ENCODE measurements at regions not wholly inside any gene's neighbourhood (a gene's known extent, or its start where the extent isn't known, plus 50 kb on each side); places are given as distances from the start of the nearest gene placed in this dataset.

DNA sequence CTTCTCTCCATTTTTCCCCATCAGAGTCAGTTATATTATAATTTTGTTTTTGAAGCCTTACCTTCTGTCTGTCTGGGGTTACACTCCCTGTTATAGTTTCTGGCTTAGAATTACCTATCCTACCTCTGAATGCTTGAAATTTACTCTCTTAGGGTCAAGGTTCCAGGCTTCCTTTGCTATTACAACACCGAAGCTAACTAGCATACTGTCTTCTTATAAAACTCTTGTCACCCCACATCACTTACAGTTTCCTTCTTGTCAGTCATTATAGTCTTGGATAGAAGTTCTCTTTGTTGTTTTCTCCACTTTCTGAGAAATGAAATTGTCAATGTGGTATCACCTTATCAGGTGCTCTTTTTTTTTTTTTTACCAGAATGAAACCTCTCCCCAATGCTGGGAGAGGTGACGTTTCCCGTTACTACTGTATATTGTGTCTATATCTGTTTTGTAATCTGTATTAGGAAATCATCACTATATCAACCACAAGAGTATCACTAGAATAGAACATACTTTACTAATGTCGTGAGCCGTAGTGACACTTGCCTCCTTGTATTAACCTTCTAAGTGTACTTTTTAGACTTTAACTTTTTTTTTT is 69.2 kb upstream of the PSMA6 start:
- DNase-seq (ENCODE audit: low read depth): no peak

DNA sequence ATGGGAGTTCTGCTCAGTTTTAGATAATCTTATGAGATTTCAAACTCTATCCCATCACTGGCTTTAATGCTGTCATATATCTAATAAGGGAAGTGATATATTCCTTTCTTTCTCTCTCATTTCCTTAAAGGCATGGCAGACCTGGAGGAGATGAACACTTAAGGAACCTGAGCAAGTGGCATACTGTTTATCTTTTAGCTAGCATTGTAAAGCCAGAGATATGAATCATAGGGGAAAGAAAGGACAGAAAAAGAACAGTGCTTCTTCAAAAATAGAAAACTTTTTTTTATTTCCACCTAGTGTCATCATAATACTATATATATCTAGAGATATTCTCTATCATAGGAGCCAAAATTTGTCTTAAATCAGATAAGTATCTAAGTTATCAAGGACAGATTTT is 68.3 kb upstream of the PSMA6 start:
- no peak for DNase-seq (ENCODE audit: low read depth)

DNA sequence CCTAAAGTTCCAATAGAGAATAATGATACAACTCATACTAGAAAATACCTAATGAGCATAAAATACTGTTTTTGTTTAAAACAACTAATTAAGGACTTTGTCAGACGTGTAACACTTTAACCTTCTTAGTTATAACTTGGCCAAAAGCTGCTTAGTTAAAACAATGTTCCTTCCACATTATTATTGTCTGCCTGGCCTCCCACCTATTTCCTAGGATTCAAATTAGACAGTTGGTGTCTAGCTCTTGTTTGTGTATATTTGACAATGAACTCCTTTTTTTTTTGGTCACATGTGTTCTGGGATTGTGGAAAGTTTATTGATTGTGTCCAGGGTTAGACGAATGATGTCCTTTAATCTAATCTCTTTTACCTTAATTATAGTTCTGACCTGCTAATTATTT is 67.6 kb upstream of the PSMA6 start:
- DNase-seq (ENCODE audit: low read depth): no peak

DNA sequence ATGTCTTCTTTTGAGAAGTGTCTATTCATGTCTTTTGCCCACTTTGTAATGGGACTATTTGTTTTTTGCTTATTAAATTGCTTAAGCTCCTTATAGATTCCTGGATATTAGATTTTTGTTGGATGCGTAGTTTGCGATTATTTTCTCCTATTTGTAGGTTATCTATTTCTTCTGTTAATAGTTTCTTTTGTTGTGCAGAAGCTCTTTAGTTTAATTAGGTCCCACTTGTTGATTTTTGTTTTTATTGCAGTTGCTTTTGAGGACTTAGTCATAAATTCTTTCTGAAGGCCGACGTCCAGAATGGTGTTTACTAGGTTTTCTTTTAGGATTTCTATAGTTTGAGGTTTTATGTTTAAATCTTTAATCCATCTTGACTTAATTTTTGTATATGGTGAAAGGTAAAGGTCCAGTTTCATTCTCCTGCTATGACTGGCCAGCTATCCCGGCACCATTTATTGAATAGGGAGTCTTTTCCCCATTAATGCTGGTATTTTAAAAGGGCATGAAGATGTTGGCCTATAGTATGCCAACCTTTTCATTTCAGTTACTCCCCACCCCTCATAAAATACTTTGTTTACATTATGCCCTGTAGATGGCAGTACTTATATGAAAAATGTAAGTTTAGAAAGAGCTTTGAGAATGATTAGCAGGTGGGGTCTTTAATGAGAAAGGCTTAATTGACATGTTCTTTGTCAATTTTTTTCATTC is 62.9 kb upstream of the PSMA6 start:
- no peak for DNase-seq (ENCODE audit: low read depth)

DNA sequence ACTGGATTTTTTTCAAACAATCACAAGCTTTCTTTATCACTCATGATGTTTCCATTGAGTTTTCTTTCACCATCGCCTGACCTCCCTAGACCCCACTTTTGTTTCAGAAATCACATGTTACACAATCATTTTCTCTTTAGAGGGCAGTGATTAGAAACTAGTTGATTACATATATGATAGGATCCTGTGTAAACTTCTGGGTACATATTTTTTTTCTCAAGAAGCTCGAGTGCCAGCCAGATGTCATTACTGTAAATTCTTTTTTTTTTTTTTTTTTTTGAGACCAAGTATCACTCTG is 62.4 kb upstream of the PSMA6 start:
- no peak for DNase-seq (ENCODE audit: low read depth)

DNA sequence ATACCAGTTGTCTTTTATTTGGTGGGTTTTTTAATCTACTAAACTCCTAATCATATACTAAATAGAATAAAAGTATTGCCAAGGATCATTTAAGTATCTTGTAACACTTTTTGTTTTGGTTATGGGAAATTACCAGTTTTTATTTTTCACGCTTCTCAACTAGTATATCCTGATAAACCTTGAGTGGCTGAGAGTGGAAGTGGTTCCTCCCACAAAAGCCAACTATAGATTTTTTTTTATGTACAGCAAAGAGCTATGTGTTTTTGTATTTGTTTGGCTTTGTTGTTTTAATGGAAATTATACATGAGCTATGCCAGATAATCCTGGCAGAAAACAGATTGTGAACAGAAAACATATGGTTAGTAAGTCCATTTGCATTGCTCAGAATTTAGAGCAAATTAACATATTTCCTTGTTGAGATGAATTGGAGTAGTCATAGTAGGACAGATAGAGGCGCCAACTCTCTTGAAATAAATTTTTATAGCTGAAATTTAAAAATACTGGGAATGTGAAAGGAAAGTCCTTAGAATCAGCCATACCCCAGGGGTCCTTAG is 60.9 kb upstream of the PSMA6 start:
- peak; percentile 33 for DNase-seq (ENCODE audit: low read depth)

DNA sequence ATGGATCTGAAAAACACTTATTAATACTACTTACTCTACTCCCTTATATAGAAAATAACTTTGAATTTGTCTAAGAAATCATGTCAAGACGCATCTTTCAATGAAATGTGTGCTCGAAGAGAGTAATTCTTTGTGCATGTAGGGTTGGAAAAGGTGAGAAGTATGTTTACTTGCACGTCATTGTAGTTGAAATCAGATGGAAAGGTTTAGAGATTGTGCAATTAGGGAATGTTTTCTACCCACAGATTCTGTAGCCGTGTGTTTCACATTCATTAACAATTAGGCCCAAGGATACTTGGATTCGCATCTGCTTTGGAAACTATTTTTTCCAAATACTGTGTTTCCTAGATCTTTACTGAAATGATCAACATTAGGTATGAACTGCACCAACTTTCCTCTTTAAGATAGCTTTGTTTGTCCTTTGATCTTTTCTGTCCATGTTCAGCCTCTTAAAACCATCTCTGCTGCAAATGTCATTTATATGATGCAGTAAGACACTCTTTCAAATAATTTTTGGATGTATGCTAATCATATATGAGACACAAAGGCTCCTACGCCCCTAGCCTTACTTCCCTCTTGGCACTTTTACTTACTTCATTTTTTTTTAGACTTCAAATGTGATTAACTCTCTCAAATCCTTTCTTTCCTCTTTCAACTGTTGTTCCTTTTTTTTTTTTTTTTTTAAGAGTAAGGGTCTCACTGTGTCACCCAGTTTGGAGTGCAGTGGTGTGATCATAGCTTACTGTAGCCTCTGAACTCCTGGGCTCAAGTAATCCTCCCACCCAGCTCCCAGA is 58.0 kb upstream of the PSMA6 start:
- peak; percentile 57 for DNase-seq (ENCODE audit: low read depth)

DNA sequence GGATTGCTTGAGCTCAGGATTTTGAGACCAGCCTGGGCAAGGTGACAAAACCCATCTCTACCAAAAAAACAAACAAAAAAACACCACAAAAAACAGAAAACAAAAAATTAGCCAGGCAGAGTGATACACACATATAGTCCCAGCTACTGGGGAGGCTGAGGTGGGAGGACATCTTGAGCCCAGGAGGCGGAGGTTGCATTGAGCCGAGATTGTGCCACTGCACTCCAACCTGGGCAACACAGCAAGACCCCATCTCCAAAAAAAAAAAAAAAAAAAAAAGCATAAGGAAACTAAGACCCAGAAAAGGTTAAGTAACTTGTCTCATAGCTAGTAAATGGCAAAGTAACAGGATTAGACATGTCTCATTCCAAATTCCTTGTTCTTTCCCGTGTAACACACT is 56.3 kb upstream of the PSMA6 start:
- no peak for DNase-seq (ENCODE audit: low read depth)

DNA sequence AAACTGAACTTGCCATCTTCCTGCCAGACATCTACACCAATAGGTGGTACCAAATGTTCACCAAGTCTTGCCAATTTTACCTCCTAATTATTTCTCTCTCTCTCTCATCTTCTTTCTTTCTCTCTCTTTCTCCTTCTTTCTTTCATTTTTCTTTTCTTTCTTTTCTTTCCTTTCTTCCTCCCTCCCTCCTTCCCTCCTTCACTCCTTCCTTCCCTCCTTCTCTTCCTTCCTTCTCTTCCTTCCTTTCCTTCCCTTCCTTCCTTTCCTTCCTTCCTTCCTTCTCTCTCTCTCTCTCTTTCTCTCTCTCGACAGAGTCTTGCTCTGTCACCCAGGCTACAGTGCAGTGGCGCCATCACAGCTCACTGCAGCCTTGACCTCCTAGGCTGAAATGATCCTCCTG is 55.4 kb upstream of the PSMA6 start:
- DNase-seq (ENCODE audit: low read depth): no peak

DNA sequence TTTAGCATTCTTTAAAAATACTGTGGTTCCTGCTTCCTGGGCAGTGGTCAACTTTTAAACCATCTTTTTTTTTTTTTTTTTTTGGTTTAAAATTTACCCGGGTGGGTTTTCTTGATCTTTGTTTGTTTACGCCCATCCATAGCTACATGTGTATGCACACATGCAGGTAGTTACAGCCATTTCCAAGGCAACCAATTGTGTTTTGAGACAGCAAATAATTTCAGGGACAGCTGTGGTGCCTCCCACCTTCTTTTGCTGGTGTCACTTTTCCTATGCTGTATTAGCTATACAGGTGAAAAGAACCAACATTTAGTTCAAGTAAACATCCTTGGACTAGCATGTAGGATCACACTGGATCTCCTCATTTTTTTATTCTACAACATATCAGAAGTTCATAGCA is 52.0 kb upstream of the PSMA6 start:
- DNase-seq (ENCODE audit: low read depth): no peak
